GM21390 (cell line): ENCODE measurements at regions not wholly inside any gene's neighbourhood (a gene's known extent, or its start where the extent isn't known, plus 50 kb on each side); places are given as distances from the start of the nearest gene placed in this dataset.
A peak's percentile ranks its signal among the peaks of the same experiment; 100 is the strongest.
"Not testable (repeated sequence)": the region's sequence is repeated elsewhere in the genome, so short reads cannot be mapped to it uniquely, and the experiment has no call there.

Experiments
- ATAC-seq: cut with Tn5 transposase; IDR thresholded peaks from one replicate; pipeline ENCODE4 v1.9.1; 2021; ENCODE audit not compliant: unreplicated experiment

DNA sequence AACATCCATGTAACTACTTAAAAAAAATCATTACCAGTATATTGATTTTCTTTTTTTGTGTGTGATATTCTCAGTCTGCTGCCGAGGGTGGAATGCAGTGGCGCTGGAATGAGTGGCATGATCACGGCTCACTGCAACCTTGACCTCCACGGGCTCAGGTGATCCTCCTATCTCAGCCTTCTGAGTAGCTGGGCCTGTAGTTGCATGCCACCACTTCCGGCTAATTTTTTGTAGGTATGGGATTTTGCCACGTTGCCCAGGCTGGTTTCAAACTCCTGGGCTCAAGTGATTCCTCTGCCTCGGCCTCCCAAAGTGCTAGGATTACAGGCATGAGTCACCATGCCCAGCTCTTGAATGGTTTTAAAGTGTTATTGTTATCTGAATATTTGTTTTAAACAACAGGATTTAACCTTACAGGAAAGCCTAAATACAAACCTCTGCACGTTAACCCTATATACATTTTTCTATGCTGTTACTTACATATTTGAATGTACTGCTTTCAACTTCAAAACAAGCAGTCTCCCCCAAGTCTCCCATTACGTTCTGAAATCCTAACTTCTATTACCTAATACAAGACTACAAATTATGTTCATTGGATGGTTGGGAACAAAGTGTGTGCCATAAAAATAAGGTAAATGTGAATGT is 61.7 kb downstream of the KPNA2 start:
- no peak for ATAC-seq

DNA sequence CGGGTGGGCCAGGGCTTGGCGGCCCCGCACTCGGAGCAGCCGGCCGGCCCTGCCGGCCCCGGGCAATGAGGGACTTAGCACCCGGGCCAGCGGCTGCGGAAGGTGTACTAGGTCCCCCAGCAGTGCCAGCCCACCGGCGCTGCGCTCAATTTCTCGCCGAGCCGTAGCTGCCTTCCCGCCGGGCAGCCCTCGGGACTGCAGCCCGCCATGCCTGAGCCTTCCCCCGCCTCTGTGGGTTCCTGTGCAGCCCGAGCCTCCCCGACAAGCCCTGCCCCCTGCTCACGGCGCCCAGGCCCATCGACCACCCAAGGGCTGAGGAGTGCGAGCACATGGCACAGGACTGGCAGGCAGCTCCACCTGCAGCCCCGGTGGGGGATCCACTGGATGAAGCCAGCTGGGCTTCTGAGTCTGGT is 63.8 kb downstream of the KPNA2 start:
- ATAC-seq: not testable (repeated sequence)

DNA sequence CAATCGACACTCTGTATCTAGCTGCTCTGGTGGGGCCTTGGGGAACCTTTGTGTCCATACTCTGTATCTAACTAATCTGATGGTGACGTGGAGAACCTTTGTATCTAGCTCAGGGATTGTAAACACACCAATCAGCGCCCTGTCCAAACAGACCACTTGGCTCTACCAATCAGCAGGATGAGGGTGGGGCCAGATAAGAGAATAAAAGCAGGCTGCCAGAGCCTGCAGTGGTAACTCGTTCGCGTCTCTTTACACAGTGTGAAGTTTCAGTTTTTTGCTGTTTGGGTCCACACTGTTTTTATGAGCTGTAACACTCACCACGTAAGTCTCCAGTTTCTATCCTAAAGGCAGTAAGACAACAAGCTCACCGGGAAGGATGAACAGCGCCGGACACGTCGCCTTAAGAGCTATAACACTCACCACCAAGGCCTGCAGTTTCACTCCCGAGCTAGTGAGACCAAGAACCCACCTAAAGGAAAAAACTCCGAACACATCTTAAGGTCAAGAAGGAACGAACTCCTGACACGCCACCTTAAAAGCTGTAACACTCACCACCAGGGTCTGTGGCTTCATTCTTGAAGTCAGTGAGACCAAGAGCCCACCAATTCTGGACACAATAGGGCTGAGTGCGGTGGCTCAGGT is 64.6 kb downstream of the KPNA2 start:
- ATAC-seq: no peak

DNA sequence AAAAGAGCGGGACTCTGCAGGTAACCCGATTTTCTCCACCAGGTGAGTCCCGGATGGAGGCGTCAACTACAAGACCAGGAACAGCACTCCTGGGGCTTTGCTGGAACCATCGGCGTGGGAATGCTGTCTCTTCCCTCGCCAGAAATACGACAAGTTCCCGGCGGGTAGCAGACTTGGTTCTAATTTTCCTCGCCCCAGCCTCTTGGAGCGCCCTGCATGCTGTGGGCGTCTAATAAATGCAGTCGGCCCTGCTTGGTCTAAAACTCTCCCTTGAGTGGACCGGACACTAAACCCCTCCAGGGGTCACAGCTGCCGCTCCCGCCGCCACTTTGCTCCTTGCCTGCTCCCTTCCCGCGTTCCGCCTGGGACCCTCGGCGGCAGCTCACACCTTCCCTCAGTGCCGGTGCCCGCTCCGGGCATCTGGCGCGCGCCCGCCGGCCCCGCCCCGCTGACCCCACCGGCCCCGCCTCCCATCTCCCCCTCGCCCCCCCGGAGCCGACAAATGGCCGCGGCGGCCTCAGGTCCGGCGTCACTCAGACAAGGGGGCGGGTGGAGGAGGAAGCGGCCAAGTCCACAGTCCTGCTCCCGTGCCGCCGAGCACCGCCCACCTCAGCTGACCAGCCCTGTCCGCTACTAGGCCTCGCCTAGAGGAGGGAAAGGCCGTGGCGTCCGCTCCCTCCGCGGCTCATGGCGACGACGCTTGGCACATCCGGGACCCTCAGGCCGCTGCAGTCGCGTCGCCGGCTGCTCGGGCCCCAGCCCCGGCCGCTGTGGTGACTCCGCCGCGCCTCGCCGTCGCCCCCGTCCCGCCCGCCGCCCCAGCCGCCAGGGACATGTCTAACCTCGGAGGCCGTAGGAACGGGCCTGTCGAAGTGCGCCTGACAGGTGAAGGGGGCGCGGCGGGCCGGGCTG is 65.8 kb downstream of the KPNA2 start:
- peak; percentile 76 for ATAC-seq

DNA sequence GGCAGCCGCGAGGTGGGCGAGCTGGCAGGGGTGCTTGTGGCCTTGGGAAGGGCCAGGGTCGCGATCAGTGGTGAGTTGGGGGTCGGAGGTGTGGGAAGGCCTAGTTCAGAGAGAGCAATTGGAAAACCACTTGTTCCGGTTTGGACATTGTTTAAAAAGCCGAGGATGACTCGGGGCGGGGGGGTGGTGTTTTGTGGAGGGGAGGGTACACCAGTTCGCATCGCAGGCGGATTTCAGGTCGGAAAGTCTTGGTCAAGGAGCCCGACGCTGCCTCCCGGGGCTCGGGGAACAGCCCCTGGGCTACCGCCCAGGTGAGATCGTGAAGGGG is 66.4 kb downstream of the KPNA2 start:
- ATAC-seq: no peak

GRCh38 chr17:68102318-68102758 is 66.8 kb downstream of the KPNA2 start:
- ATAC-seq: no peak

DNA sequence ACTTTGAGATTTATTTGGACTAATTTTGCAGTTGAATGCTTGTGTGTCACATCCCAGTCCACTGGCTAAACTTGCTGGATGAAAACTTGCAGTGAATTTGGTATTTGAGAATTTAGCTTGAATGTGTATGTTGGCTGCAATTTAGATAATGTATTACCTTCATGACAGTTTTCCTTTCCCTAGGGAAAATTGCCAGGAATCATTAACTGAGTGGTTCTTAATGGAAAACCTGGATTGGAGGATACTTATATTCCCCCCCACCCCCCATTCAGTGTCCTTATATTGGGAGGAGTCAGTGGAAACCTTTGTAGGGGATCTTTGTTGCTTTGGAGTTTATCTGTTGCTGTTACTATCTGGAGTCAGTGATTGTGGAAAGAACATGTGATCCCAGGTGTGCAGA is 67.6 kb downstream of the KPNA2 start:
- ATAC-seq: no peak

- no peak for ATAC-seq
Measured at GRCh38 chr17:68106085-68106484, 70.5 kb downstream of the KPNA2 start.

GRCh38 chr17:68107373-68107772 is 71.8 kb downstream of the KPNA2 start:
- ATAC-seq: no peak

- ATAC-seq: no peak
Measured at GRCh38 chr17:68108313-68109000, 72.9 kb downstream of the KPNA2 start.

- ATAC-seq: not testable (repeated sequence)
Measured at GRCh38 chr17:68109404-68109803, 73.9 kb downstream of the KPNA2 start.

- not testable (repeated sequence) for ATAC-seq
Measured at GRCh38 chr17:68116211-68116610, 80.7 kb downstream of the KPNA2 start.

DNA sequence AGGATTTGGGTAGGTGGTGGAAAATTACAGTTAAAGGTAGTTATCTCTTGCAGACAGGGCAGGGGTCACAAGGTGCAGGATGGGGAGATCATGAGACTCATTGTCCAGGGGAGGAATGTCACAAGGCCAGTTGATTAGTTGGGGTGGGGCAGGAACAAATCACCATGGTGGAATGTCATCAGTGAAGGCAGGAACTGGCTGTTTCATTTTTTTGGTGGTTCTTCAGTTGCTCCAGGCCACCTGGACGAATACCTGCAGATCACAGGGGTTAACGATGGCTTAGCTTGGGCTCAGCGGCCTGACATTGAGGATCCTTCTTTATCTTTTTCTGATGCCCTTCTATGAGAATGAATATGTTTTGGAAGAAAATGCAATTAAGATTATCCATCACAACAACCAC is 87.1 kb downstream of the KPNA2 start:
- ATAC-seq: no peak

DNA sequence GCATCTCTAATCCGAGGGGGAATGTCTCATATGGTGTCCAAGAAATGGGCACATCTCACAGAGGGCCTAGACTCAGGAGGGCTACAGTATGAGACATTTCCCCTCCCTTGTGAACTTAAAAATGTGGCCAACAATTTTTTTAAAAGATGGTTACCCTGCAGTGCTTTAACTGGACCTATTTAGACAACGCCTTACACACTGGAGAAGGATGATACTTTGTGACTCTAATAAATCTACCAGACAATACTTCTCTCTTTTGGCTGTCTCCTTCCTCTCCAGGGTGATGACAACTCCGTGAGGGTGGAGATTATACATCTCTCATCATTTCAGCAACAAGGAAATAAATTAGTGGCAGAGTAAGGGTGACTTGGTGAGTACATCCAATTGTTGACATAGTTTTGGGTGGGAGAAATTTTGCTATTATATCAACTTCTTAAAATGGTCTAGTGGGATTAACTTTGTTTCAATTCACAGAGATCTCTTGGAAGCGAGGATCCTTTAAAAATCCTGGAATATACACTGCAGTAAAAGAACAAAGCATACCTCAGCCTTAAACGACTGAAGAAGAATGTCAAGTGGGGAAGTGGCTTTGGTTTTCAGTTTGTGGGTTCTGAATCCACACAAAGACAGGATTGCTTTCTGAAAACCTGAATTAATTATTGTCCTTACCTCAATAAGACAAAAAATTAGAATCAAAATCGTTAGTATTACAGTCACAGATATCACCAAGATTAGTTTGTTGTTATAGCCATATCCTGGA is 89.8 kb downstream of the KPNA2 start:
- ATAC-seq: no peak

GRCh38 chr17:68127914-68128313 is 92.4 kb downstream of the KPNA2 start:
- no peak for ATAC-seq

DNA sequence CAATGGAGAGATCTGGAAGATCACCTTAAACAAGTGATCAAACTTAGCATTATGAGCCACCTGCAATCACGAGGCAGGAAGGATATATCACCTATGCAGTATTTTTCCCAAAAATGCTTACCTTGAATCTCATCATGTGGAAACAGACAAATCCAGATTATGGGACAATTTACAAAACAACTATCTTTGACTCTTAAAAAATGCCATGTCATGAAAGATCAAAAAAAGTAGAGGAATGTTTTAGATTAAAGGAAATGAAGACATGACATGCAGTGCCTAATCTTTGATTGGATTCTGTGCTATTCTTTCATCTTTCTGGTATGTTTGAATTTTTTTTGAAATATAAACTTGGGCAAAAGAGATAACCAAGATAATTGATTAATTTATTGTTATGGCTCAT is 95.9 kb downstream of the KPNA2 start:
- ATAC-seq: no peak

- no peak for ATAC-seq
Measured at GRCh38 chr17:68133346-68134045, 98.0 kb downstream of the KPNA2 start.

- no peak for ATAC-seq
Measured at GRCh38 chr17:68134046-68134637, 98.6 kb downstream of the KPNA2 start.

GRCh38 chr17:68134731-68135130 is 99.2 kb downstream of the KPNA2 start:
- no peak for ATAC-seq
